ENCODE measurements at regions not wholly inside any gene's neighbourhood (a gene's known extent, or its start where the extent isn't known, plus 50 kb on each side); places are given as distances from the start of the nearest gene placed in this dataset.

GRCh38 chrX:142804085-142804484 lies 221.6 kb upstream of the SPANXN4 start:
- no peaks in the 10 kb centered on the region for H3K27me3 ChIP-seq
- intact Hi-C loops (cut with DNase I): no loop called here
- H3K9me3 ChIP-seq: no peaks in the 10 kb centered on the region
- TF ChIP-seq POLR2A (IDR thresholded peaks at IDR 0.05): no peak
- TF ChIP-seq CTCF (IDR thresholded peaks at IDR 0.05): peak in 1 of 4 donors; percentile 13
- H3K4me1 ChIP-seq: no peaks in the 10 kb centered on the region
- 34% methylated on average over 5 of the region's 7 CpGs for WGBS (ENCODE audit: insufficient coverage, low coverage, low lambda C conversion rate, missing lambda C conversion rate)
- H3K4me3 ChIP-seq: no peak overlapping the region
- DNase-seq (no peak), ATAC-seq (no peak)
- H3K36me3 ChIP-seq: no peaks in the 10 kb centered on the region
- H3K27ac ChIP-seq: no peak overlapping the region

DNA sequence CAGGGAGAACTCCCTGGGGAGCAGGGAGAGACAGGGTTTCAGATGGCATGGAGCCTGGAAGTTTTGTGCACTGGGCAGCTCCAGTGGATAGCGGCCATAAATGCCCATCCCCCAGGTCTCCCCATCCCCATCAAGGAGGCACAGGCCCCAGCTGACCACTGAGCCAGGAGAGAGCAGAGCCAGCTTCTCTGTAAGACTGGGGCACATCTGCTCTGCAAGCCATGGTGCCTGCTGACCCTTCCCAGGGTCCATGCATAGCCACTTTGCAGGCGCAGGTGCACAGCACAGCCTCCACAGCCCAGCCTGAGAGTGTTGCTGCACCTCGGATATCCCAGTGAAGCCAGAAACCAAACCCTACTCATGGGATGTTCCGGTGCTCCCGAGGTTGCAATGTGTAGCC lies 206.3 kb upstream of the SPANXN4 start:
- ATAC-seq: peak in 1 of 4 donors; percentile 45
- no peak for DNase-seq
- no peak for TF ChIP-seq CTCF (IDR thresholded peaks at IDR 0.05)
- TF ChIP-seq POLR2A (IDR thresholded peaks at IDR 0.05): no peak
- no CpG with 5 or more reads among the region's 5 CpGs for WGBS (ENCODE audit: insufficient coverage, low coverage, low lambda C conversion rate, missing lambda C conversion rate)
- Histone ChIP-seq H3K9me3 (no peaks in the 10 kb centered on the region), H3K27ac (no peak overlapping the region), H3K4me1 (no peaks in the 10 kb centered on the region), H3K27me3 (no peaks in the 10 kb centered on the region), H3K4me3 (no peak overlapping the region), H3K36me3 (no peaks in the 10 kb centered on the region)
- intact Hi-C loops (cut with DNase I): no loop called here

GRCh38 chrX:142828129-142828528 lies 197.6 kb upstream of the SPANXN4 start:
- intact Hi-C loops (cut with DNase I): no loop called here
- Histone ChIP-seq H3K4me3 (no peak overlapping the region), H3K9me3 (no peaks in the 10 kb centered on the region), H3K27me3 (no peaks in the 10 kb centered on the region), H3K36me3 (no peaks in the 10 kb centered on the region), H3K27ac (no peak overlapping the region), H3K4me1 (no peaks in the 10 kb centered on the region)
- no peak for DNase-seq
- 45% methylated on average over 1 of the region's 1 CpG for WGBS (ENCODE audit: insufficient coverage, low coverage, low lambda C conversion rate, missing lambda C conversion rate)
- TF ChIP-seq POLR2A (IDR thresholded peaks at IDR 0.05) (no peak), CTCF (IDR thresholded peaks at IDR 0.05) (no peak)
- no peak for ATAC-seq

DNA sequence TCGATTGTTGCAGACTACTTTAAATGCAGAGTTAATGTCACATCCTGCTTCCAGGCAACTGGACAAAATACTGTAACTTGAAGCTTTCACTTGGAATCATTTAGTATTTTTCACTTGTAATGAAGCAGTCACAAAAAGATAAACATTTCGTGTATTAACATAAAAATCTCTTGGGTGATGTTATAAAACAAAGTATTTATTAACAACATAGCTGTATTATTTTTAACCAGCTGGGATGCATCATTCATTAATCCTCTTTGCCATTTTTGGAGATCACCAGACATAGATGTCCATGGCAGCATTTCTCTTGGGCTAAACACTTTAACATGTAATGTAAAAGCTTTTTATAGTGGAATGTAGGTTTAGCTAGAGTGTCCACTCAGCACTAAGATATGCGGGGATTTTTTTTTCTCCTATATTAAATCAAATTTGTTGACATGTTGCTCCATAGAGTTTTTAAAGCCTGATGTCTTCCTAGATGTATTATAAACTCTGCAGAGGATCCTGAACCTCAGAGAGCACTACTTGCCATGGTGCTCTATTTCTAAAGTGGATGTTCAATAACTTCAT lies 193.7 kb upstream of the SPANXN4 start:
- 38% methylated on average over 3 of the region's 3 CpGs for WGBS (ENCODE audit: insufficient coverage, low coverage, low lambda C conversion rate, missing lambda C conversion rate)
- H3K27me3 ChIP-seq: no peaks in the 10 kb centered on the region
- no peak for TF ChIP-seq CTCF (IDR thresholded peaks at IDR 0.05)
- TF ChIP-seq POLR2A (IDR thresholded peaks at IDR 0.05): no peak
- no peaks in the 10 kb centered on the region for H3K36me3 ChIP-seq
- H3K27ac ChIP-seq: no peak overlapping the region
- no peak overlapping the region for H3K4me3 ChIP-seq
- DNase-seq (no peak), ATAC-seq (no peak)
- H3K9me3 ChIP-seq: no peaks in the 10 kb centered on the region
- intact Hi-C loops (cut with DNase I): no loop called here
- H3K4me1 ChIP-seq: no peaks in the 10 kb centered on the region

DNA sequence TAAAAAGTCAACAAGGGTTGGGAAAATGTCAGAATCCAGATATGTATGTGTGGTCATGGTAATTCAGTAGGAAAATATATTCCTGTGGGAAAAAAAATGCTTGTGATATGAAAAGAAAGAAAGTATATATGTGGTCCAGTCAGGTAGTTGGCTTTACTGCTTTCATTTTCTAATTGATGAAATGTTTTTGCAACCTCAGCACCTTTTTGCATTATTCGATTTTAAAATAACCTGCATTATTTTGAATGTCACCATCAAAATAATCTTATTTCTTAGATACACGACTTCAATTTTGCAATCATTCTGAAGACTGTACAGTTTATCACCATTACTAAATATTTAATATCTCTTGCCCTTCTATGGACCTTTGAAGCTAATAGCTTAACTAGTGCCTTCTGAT lies 170.8 kb upstream of the SPANXN4 start:
- TF ChIP-seq CTCF (IDR thresholded peaks at IDR 0.05): no peak
- no peak for TF ChIP-seq POLR2A (IDR thresholded peaks at IDR 0.05)
- intact Hi-C loops (cut with DNase I): no loop called here

More for the DNA sequence above, 170.8 kb upstream of the SPANXN4 start:
- Histone ChIP-seq H3K4me1 (no peaks in the 10 kb centered on the region), H3K4me3 (no peak overlapping the region), H3K27ac (no peak overlapping the region), H3K27me3 (no peaks in the 10 kb centered on the region), H3K9me3 (no peaks in the 10 kb centered on the region), H3K36me3 (no peaks in the 10 kb centered on the region)
- DNase-seq (no peak), ATAC-seq (no peak)
- WGBS (ENCODE audit: insufficient coverage, low coverage, low lambda C conversion rate, missing lambda C conversion rate): 44% methylated on average over 2 of the region's 2 CpGs

Data from right lobe of liver (tissue), 6 donors.